Mesenchymal stem cell (in vitro differentiated cells and primary cell): ENCODE measurements at regions not wholly inside any gene's neighbourhood (a gene's known extent, or its start where the extent isn't known, plus 50 kb on each side); places are given as distances from the start of the nearest gene placed in this dataset. TPM values are rescaled to one million over a fixed set of nuclear protein-coding genes. Genes with fewer than 3 reads are reported as not detected.

Experiments
- DNase-seq: peaks from one replicate; pipeline ENCODE4 v3.0.0-alpha.2; 2013
- H2AFZ ChIP-seq: one replicate; pipeline ENCODE4 v1.6.1; 2013; ENCODE audit warnings: low read depth, mild to moderate bottlenecking, control low read depth, inconsistent platforms, low read length, moderate library complexity
- H2AK5ac ChIP-seq: 2 replicates; pipeline ENCODE4 v1.6.1; 2013; ENCODE audit warnings: low read length, moderate library complexity, mild to moderate bottlenecking, inconsistent platforms; ENCODE audit not compliant: severe bottlenecking
- H2BK120ac ChIP-seq: one replicate; pipeline ENCODE4 v1.6.1; 2013; ENCODE audit warnings: low read depth, mild to moderate bottlenecking, inconsistent platforms, low read length, moderate library complexity
- H2BK12ac ChIP-seq, 2 experiments: one replicate each; pipeline ENCODE4 v1.6.1; 2013; ENCODE audit warnings: inconsistent platforms in 2 of 2, low read length in 2 of 2, mild to moderate bottlenecking in 2 of 2, moderate library complexity in 2 of 2, control low read depth in 1 of 2
- H2BK15ac ChIP-seq: one replicate; pipeline ENCODE4 v1.6.1; 2013; ENCODE audit warnings: mild to moderate bottlenecking, low read depth, inconsistent platforms; ENCODE audit not compliant: poor library complexity, severe bottlenecking
- H2BK5ac ChIP-seq: 2 replicates; pipeline ENCODE4 v1.6.1; 2013; ENCODE audit warnings: low read depth, mild to moderate bottlenecking, low read length, control low read depth, inconsistent platforms; ENCODE audit not compliant: poor library complexity, severe bottlenecking
- H3K14ac ChIP-seq, 2 experiments: one replicate each; pipeline ENCODE4 v1.6.1; 2013; ENCODE audit warnings: inconsistent platforms in 2 of 2, low read length in 2 of 2, control low read depth in 1 of 2, mild to moderate bottlenecking in 1 of 2, moderate library complexity in 1 of 2
- H3K18ac ChIP-seq, 2 experiments: one replicate each; pipeline ENCODE4 v1.6.1; 2013; ENCODE audit warnings: inconsistent platforms in 2 of 2, low read length in 2 of 2, control low read depth in 1 of 2, low read depth in 1 of 2, mild to moderate bottlenecking in 1 of 2
- H3K23ac ChIP-seq, 2 experiments: one replicate each; pipeline ENCODE4 v1.6.1; 2013; ENCODE audit warnings: inconsistent platforms in 2 of 2, low read length in 2 of 2, mild to moderate bottlenecking in 2 of 2, moderate library complexity in 2 of 2, control low read depth in 1 of 2
- H3K27ac ChIP-seq: 2 replicates; pipeline ENCODE4 v1.5.1; 2013; ENCODE audit warnings: mild to moderate bottlenecking, moderate library complexity, low read length, control low read depth, inconsistent platforms; ENCODE audit not compliant: poor library complexity, severe bottlenecking
- H3K27me3 ChIP-seq, 2 experiments: 2 replicates each; pipeline versions ENCODE4 v1.6.1 to v1.7.0; 2013; ENCODE audit warnings: low read length in 2 of 2, mild to moderate bottlenecking in 2 of 2, moderate library complexity in 2 of 2, control low read depth in 1 of 2, inconsistent platforms in 1 of 2; ENCODE audit not compliant: control insufficient read depth in 1 of 2, insufficient read depth in 1 of 2
- H3K36me3 ChIP-seq, 2 experiments: 2 replicates each; pipeline versions ENCODE4 v1.6.1 to v1.7.0; 2013; ENCODE audit warnings: low read length in 2 of 2, control low read depth in 1 of 2, inconsistent platforms in 1 of 2, low read depth in 1 of 2, mild to moderate bottlenecking in 1 of 2; ENCODE audit not compliant: insufficient read depth in 2 of 2, control insufficient read depth in 1 of 2
- H3K4ac ChIP-seq, 2 experiments: one replicate each; pipeline ENCODE4 v1.6.1; 2013; ENCODE audit warnings: inconsistent platforms in 2 of 2, low read length in 2 of 2, mild to moderate bottlenecking in 2 of 2, moderate library complexity in 2 of 2, control low read depth in 1 of 2, low read depth in 1 of 2
- H3K4me1 ChIP-seq: 2 replicates; pipeline ENCODE4 v1.6.1; 2013; ENCODE audit warnings: low read depth, low read length, control low read depth; ENCODE audit not compliant: control insufficient read depth, insufficient read depth
- H3K4me2 ChIP-seq: 2 replicates; pipeline ENCODE4 v1.6.1; 2013; ENCODE audit warnings: low read length, mild to moderate bottlenecking, inconsistent platforms; ENCODE audit not compliant: poor library complexity, severe bottlenecking
- H3K4me3 ChIP-seq, 2 experiments: 2 replicates each; pipeline versions ENCODE4 v1.5.1 to v1.7.0; 2013; ENCODE audit warnings: low read length in 2 of 2, mild to moderate bottlenecking in 2 of 2, control low read depth in 1 of 2, low read depth in 1 of 2; ENCODE audit not compliant: insufficient read depth in 1 of 2
- H3K79me1 ChIP-seq: replicated peaks from 2 replicates; pipeline ENCODE4 v1.6.1; 2013; ENCODE audit warnings: mild to moderate bottlenecking, control low read depth, low read length, inconsistent platforms; ENCODE audit not compliant: poor library complexity, severe bottlenecking
- H3K9ac ChIP-seq: 2 replicates; pipeline ENCODE4 v1.7.0; 2013; ENCODE audit warnings: mild to moderate bottlenecking, low read length, moderate library complexity
- H3K9me3 ChIP-seq: 2 replicates; pipeline ENCODE4 v1.7.0; 2013; ENCODE audit warnings: mild to moderate bottlenecking, low read length; ENCODE audit not compliant: control insufficient read depth
- H4K8ac ChIP-seq: one replicate; pipeline ENCODE4 v1.6.1; 2013; ENCODE audit warnings: inconsistent platforms, mild to moderate bottlenecking, low read length, moderate library complexity
- H4K91ac ChIP-seq: one replicate; pipeline ENCODE4 v1.6.1; 2013; ENCODE audit warnings: mild to moderate bottlenecking, low read length, inconsistent platforms
- WGBS: methylation state at CpG from one replicate; pipeline ENCODE4 v1.1.7; 2013; ENCODE audit warnings: mixed read lengths; 5-methylcytosine and 5-hydroxymethylcytosine counted together
- small RNA-seq: library from polyadenylated mRNA; stranded (forward); fragments of <200 nt; extraction: miRNeasy Mini kit (QIAGEN cat#:217004); gene quantifications from one replicate; pipeline ENCODE3, GENCODE V24; 2013; ENCODE audit warnings: low read depth

DNA sequence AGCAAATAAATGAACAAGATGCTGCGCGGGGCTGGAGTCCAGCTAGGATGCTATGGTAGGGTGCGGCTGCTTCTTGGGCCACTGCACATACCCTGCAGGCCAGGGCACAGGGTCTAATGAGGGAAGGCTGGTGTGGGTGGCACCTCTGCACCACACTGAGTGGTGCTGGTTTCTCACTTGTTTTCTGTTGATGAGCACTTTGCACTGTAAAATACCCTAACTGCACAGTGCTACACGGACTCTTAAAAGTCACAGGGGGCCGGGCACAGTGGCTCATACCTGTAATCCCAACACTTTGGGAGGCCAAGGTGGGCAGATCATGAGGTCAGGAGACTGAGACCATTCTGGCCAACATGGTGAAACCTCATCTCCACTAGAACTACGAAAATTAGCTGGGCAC lies 52.7 kb upstream of the DMRT1 start:
- WGBS: 88% methylated on average over 6 of the region's 6 CpGs
- H3K4ac ChIP-seq: no peak overlapping the region
- no peak overlapping the region for H3K9ac ChIP-seq

More for the DNA sequence above, 52.7 kb upstream of the DMRT1 start:
- Histone ChIP-seq H3K18ac (no peak overlapping the region), H3K4me3 (no peak overlapping the region), H3K14ac (no peak overlapping the region), H2BK120ac (no peak overlapping the region), H3K9me3 (peaks cover 1% of the 10 kb centered on the region), H2AK5ac (no peak overlapping the region), H2BK5ac (no peak overlapping the region), H2BK15ac (no peak overlapping the region), H2BK12ac (no peak overlapping the region), H3K4me1 (no peaks in the 10 kb centered on the region), H3K4me2 (no peak overlapping the region), H4K8ac (no peak overlapping the region), H3K27ac (no peak overlapping the region), H3K36me3 (no peaks in the 10 kb centered on the region), H4K91ac (no peak overlapping the region), H3K23ac (no peak overlapping the region), H3K27me3 (peaks cover 0 to 3% of the 10 kb centered on the region in 2 experiments), H2AFZ (no peak overlapping the region), H3K79me1 (no peaks in the 10 kb centered on the region)
- DNase-seq: no peak

Small RNAs in the stretch of these regions (small RNA-seq; reads per million reads assigned to genes)
- not detected for gene AL392089.1
- gene RNU6-1327P: not detected
